PC-9 (cell line): ENCODE measurements at regions not wholly inside any gene's neighbourhood (a gene's known extent, or its start where the extent isn't known, plus 50 kb on each side); places are given as distances from the start of the nearest gene placed in this dataset.

Experiments used
- EZH2 ChIP-seq: fragments of 200-600 bp; sonication (generic); IDR thresholded peaks from 2 replicates; pipeline ENCODE4 v1.8.0; 2017; ENCODE audit warnings: antibody characterized with exemption, low read depth
- TF ChIP-seq, protein P1 (sequence below): fragments of 200-600 bp; sonication (generic); conservative IDR thresholded peaks from 2 replicates; pipeline ENCODE4 v1.6.1; 2017; ENCODE audit warnings: mixed run types, antibody characterized with exemption, mild to moderate bottlenecking, moderate library complexity

GRCh38 chr6:85236636-85237035 is 213.2 kb upstream of the NT5E start:
- TF ChIP-seq, protein P1, sequence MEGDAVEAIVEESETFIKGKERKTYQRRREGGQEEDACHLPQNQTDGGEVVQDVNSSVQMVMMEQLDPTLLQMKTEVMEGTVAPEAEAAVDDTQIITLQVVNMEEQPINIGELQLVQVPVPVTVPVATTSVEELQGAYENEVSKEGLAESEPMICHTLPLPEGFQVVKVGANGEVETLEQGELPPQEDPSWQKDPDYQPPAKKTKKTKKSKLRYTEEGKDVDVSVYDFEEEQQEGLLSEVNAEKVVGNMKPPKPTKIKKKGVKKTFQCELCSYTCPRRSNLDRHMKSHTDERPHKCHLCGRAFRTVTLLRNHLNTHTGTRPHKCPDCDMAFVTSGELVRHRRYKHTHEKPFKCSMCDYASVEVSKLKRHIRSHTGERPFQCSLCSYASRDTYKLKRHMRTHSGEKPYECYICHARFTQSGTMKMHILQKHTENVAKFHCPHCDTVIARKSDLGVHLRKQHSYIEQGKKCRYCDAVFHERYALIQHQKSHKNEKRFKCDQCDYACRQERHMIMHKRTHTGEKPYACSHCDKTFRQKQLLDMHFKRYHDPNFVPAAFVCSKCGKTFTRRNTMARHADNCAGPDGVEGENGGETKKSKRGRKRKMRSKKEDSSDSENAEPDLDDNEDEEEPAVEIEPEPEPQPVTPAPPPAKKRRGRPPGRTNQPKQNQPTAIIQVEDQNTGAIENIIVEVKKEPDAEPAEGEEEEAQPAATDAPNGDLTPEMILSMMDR = no peak
- TF ChIP-seq EZH2 = no peak
